Glutamatergic neuron (in vitro differentiated cells): ENCODE measurements at regions not wholly inside any gene's neighbourhood (a gene's known extent, or its start where the extent isn't known, plus 50 kb on each side); places are given as distances from the start of the nearest gene placed in this dataset.

Source experiments
- DNase-seq: peaks from one replicate; pipeline ENCODE4 v3.0.0; 2022
- H3K27ac Mint-ChIP-seq: one replicate; pipeline ENCODE4 v1.8.0; 2020; ENCODE audit warnings: mild to moderate bottlenecking, mixed read lengths, inconsistent platforms; ENCODE audit not compliant: unreplicated experiment
- H3K27me3 Mint-ChIP-seq: one replicate; pipeline ENCODE4 v1.8.0; 2020; ENCODE audit warnings: mild to moderate bottlenecking, moderate library complexity, mixed read lengths, inconsistent platforms; ENCODE audit not compliant: unreplicated experiment
- H3K36me3 Mint-ChIP-seq: one replicate; pipeline ENCODE4 v1.8.0; 2020; ENCODE audit warnings: mild to moderate bottlenecking, mixed read lengths, inconsistent platforms; ENCODE audit not compliant: unreplicated experiment
- H3K4me1 Mint-ChIP-seq: one replicate; pipeline ENCODE4 v1.8.0; 2020; ENCODE audit warnings: mild to moderate bottlenecking, low read depth, mixed read lengths, inconsistent platforms; ENCODE audit not compliant: unreplicated experiment
- H3K4me3 Mint-ChIP-seq: one replicate; pipeline ENCODE4 v1.8.0; 2020; ENCODE audit warnings: mild to moderate bottlenecking, mixed read lengths, inconsistent platforms; ENCODE audit not compliant: unreplicated experiment
- H3K9me3 Mint-ChIP-seq: one replicate; pipeline ENCODE4 v1.8.0; 2020; ENCODE audit warnings: mild to moderate bottlenecking, moderate library complexity, mixed read lengths, inconsistent platforms; ENCODE audit not compliant: unreplicated experiment
- TF ChIP-seq, protein P1 (sequence below): fragments of 200-600 bp; sonication (generic); IDR thresholded peaks from one replicate; pipeline ENCODE4 v1.5.0; 2021; ENCODE audit not compliant: partially characterized antibody, unreplicated experiment

DNA sequence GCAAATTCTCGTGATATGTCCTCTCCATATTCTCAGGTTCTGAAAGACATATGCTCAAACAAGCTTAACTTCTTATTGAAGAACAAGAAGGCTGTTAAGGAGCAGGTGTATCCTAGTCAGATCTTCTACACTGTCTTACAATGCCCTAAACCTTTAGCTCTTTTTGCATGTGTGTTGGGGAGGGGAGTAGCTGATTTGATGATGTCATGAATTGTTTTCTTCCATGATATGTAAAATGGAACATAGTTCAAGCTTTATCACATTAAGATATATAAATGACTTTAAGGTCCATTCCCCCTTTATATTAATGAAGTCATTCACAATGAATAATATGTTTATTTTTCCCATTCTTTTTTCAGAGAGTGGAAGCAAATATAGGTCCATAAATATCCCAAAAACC is 332.5 kb upstream of the FAM241A start:
- H3K4me3 Mint-ChIP-seq, result no peak overlapping the region
- H3K4me1 Mint-ChIP-seq, result no peaks in the 10 kb centered on the region
- peaks cover 6% of the 10 kb centered on the region for H3K9me3 Mint-ChIP-seq
- H3K27me3 Mint-ChIP-seq, result no peaks in the 10 kb centered on the region
- H3K27ac Mint-ChIP-seq, result no peak overlapping the region
- no peaks in the 10 kb centered on the region for H3K36me3 Mint-ChIP-seq
- DNase-seq, result no peak
- TF ChIP-seq, protein P1, sequence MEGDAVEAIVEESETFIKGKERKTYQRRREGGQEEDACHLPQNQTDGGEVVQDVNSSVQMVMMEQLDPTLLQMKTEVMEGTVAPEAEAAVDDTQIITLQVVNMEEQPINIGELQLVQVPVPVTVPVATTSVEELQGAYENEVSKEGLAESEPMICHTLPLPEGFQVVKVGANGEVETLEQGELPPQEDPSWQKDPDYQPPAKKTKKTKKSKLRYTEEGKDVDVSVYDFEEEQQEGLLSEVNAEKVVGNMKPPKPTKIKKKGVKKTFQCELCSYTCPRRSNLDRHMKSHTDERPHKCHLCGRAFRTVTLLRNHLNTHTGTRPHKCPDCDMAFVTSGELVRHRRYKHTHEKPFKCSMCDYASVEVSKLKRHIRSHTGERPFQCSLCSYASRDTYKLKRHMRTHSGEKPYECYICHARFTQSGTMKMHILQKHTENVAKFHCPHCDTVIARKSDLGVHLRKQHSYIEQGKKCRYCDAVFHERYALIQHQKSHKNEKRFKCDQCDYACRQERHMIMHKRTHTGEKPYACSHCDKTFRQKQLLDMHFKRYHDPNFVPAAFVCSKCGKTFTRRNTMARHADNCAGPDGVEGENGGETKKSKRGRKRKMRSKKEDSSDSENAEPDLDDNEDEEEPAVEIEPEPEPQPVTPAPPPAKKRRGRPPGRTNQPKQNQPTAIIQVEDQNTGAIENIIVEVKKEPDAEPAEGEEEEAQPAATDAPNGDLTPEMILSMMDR, result no peak

DNA sequence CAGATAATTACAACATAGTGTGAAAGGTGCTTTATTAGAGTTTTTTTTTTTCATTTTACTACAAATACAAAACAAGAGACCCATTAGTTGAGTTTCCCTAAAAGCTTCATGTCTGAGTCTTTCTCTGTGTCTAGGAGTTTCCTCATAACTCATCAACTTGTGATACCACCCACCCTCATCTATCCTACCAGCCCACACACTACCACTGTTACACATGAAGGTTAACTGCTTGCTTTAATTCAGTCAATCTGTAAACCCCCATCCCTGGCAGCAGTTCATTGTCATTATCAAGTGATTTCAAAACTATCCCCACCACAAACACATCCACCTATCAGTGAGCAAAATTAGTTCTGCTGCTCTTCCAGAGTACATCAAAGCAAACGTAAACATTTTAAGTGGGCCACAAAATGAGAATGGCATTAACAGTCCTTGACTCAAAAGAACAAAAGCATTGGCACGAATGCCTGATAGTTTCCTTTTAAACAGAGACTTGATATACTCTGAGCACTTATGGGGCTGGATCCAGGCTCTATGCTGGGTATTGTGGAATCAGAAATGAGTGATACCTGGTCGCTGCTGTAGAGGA is 331.6 kb upstream of the FAM241A start:
- Mint-ChIP-seq H3K36me3 (no peaks in the 10 kb centered on the region), H3K9me3 (peaks cover 6% of the 10 kb centered on the region)

DNA sequence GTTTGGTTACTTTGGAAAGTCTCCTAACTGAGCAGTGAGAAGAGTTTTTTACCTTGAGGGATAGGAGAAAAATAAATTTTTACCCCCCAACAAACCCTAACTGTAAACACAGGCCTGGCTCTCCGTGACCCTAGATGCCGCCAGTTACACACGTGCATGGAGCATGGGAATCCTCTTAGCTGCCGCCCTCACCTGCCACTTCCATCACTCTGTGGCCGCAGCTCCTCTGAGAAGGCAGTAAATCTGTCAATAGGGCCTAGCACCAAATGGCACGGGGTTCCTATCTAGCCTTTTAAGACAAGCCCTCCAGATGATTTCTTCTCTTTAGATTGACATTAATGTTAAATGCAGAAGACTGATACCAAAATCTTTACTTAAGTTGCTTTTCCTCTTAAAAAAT is 330.3 kb upstream of the FAM241A start:
- no peaks in the 10 kb centered on the region for H3K4me1 Mint-ChIP-seq
- peaks cover 6% of the 10 kb centered on the region for H3K9me3 Mint-ChIP-seq
- no peak for DNase-seq
- no peaks in the 10 kb centered on the region for H3K36me3 Mint-ChIP-seq
- no peak overlapping the region for H3K27ac Mint-ChIP-seq
- TF ChIP-seq, protein P1, result no peak
- no peak overlapping the region for H3K4me3 Mint-ChIP-seq
- H3K27me3 Mint-ChIP-seq, result no peaks in the 10 kb centered on the region

More for the DNA sequence above, 331.6 kb upstream of the FAM241A start:
- H3K4me3 Mint-ChIP-seq, result no peak overlapping the region
- no peaks in the 10 kb centered on the region for H3K27me3 Mint-ChIP-seq
- TF ChIP-seq, protein P1, result no peak
- DNase-seq, result no peak
- no peaks in the 10 kb centered on the region for H3K4me1 Mint-ChIP-seq
- H3K27ac Mint-ChIP-seq, result no peak overlapping the region

DNA sequence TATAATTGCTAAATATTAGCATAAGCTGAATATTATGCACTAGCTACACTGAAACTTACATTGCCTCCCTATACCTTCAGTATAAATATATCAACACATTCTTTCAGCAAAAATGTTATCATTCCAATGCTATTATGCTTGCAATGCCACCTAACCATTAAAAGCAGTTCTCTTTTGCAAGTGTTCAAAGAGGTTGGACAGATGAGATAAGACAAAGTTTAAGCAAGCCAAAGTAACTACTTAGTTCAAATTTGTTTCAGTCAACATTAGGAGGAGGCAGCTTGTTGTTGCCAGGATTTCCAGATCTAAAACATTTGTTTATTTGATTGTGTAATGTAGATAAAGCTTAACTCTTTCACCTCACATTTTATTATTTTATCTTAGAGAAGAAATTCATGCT is 323.9 kb upstream of the FAM241A start:
- H3K4me1 Mint-ChIP-seq, result no peaks in the 10 kb centered on the region
- no peak overlapping the region for H3K4me3 Mint-ChIP-seq
- no peak overlapping the region for H3K27ac Mint-ChIP-seq
- H3K9me3 Mint-ChIP-seq, result peaks cover 4% of the 10 kb centered on the region
- H3K36me3 Mint-ChIP-seq, result no peaks in the 10 kb centered on the region
- no peak for DNase-seq
- TF ChIP-seq, protein P1, result no peak
- H3K27me3 Mint-ChIP-seq, result no peaks in the 10 kb centered on the region

DNA sequence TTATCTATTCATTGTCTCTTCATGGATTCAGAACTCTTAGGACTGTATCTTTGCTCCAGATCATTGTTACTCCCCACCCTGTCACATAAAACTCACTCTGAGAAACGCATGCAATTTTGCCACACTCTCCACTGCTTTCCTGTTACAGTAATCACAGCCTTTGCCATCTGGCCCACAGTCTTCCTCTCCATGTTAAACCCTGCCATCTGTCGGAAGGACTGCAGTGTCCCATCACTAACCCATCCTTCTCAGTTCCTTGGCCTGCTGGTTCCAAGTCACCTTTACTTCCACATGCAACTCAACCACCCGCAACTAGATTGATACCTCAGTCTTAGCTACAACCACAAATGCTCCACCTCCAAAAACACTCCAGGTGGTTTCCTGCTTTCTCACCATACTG is 308.7 kb upstream of the FAM241A start:
- Mint-ChIP-seq H3K27ac (peak overlapping the region; percentile 91), H3K9me3 (peaks cover 7% of the 10 kb centered on the region)

More for the DNA sequence above, 308.7 kb upstream of the FAM241A start:
- TF ChIP-seq, protein P1, result no peak
- Mint-ChIP-seq H3K36me3 (peaks cover 5% of the 10 kb centered on the region), H3K27me3 (peaks cover 3% of the 10 kb centered on the region), H3K4me3 (peak overlapping the region; percentile 30), H3K4me1 (peaks cover 17% of the 10 kb centered on the region)
- DNase-seq, result peak; percentile 19
